ENCODE measurements at regions not wholly inside any gene's neighbourhood (a gene's known extent, or its start where the extent isn't known, plus 50 kb on each side); places are given as distances from the start of the nearest gene placed in this dataset.
"Not testable (repeated sequence)": the region's sequence is repeated elsewhere in the genome, so short reads cannot be mapped to it uniquely, and the experiment has no call there.

- DNase-seq: no peak
- Mint-ChIP-seq H3K9me3 (peaks cover 0 to 1% (median 0%) of the 10 kb centered on the region in 6 donors), H3K4me3 (no peak overlapping the region), H3K4me1 (no peaks in the 10 kb centered on the region), H3K36me3 (no peaks in the 10 kb centered on the region), H3K27ac (no peak overlapping the region), H3K27me3 (ENCODE audit: low read depth in 3 of 3) (peaks cover 0 to 5% (median 1%) of the 10 kb centered on the region in 3 donors)
Observed at GRCh38 chr2:2731101-2731815, 400.2 kb upstream of the MYT1L start.

GRCh38 chr2:2730301-2730833 lies 399.3 kb upstream of the MYT1L start:
- no peaks in the 10 kb centered on the region for H3K36me3 Mint-ChIP-seq
- no peak overlapping the region for H3K27ac Mint-ChIP-seq
- H3K9me3 Mint-ChIP-seq: peaks cover 0 to 1% (median 0%) of the 10 kb centered on the region in 6 donors
- no peaks in the 10 kb centered on the region for H3K4me1 Mint-ChIP-seq
- no peak for DNase-seq
- peaks cover 0 to 5% (median 1%) of the 10 kb centered on the region in 3 donors for H3K27me3 Mint-ChIP-seq (ENCODE audit: low read depth in 3 of 3)
- no peak overlapping the region for H3K4me3 Mint-ChIP-seq

- peaks cover 0 to 5% (median 1%) of the 10 kb centered on the region in 3 donors for H3K27me3 Mint-ChIP-seq (ENCODE audit: low read depth in 3 of 3)
- no peaks in the 10 kb centered on the region for H3K4me1 Mint-ChIP-seq
- DNase-seq: no peak
- no peak overlapping the region for H3K27ac Mint-ChIP-seq
- H3K36me3 Mint-ChIP-seq: no peaks in the 10 kb centered on the region
- H3K9me3 Mint-ChIP-seq: no peaks in the 10 kb centered on the region
- H3K4me3 Mint-ChIP-seq: no peak overlapping the region
Observed at GRCh38 chr2:2729246-2729645, 398.2 kb upstream of the MYT1L start.

- Mint-ChIP-seq H3K4me3 (no peak overlapping the region), H3K9me3 (no peaks in the 10 kb centered on the region), H3K27me3 (ENCODE audit: low read depth in 3 of 3) (peaks cover 0 to 5% (median 1%) of the 10 kb centered on the region in 3 donors), H3K4me1 (no peaks in the 10 kb centered on the region), H3K36me3 (no peaks in the 10 kb centered on the region), H3K27ac (no peak overlapping the region)
- no peak for DNase-seq
Observed at GRCh38 chr2:2728635-2729034, 397.6 kb upstream of the MYT1L start.

- Mint-ChIP-seq H3K27ac (no peak overlapping the region), H3K36me3 (no peaks in the 10 kb centered on the region), H3K27me3 (ENCODE audit: low read depth in 3 of 3) (peaks cover 0 to 4% (median 1%) of the 10 kb centered on the region in 3 donors), H3K9me3 (no peaks in the 10 kb centered on the region), H3K4me1 (no peaks in the 10 kb centered on the region), H3K4me3 (no peak overlapping the region)
- no peak for DNase-seq
Observed at GRCh38 chr2:2727876-2728511, 396.9 kb upstream of the MYT1L start.

- no peak overlapping the region for H3K4me3 Mint-ChIP-seq
- H3K4me1 Mint-ChIP-seq: no peaks in the 10 kb centered on the region
Observed at GRCh38 chr2:2726163-2726562, 395.1 kb upstream of the MYT1L start.

GRCh38 chr2:2723064-2723463 lies 392.0 kb upstream of the MYT1L start:
- no peaks in the 10 kb centered on the region for H3K9me3 Mint-ChIP-seq
- no peak overlapping the region for H3K27ac Mint-ChIP-seq
- H3K27me3 Mint-ChIP-seq (ENCODE audit: low read depth in 3 of 3): no peaks in the 10 kb centered on the region
- no peaks in the 10 kb centered on the region for H3K36me3 Mint-ChIP-seq
- no peak for DNase-seq
- H3K4me1 Mint-ChIP-seq: no peaks in the 10 kb centered on the region
- no peak overlapping the region for H3K4me3 Mint-ChIP-seq

More at GRCh38 chr2:2726163-2726562, 395.1 kb upstream of the MYT1L start:
- H3K9me3 Mint-ChIP-seq: no peaks in the 10 kb centered on the region
- H3K27ac Mint-ChIP-seq: no peak overlapping the region
- peaks cover 0 to 1% (median 0%) of the 10 kb centered on the region in 3 donors for H3K27me3 Mint-ChIP-seq (ENCODE audit: low read depth in 3 of 3)
- H3K36me3 Mint-ChIP-seq: no peaks in the 10 kb centered on the region
- no peak for DNase-seq

- H3K27ac Mint-ChIP-seq: no peak overlapping the region
- no peaks in the 10 kb centered on the region for H3K4me1 Mint-ChIP-seq
- no peaks in the 10 kb centered on the region for H3K36me3 Mint-ChIP-seq
- no peak for DNase-seq
- H3K4me3 Mint-ChIP-seq: no peak overlapping the region
- H3K27me3 Mint-ChIP-seq (ENCODE audit: low read depth in 3 of 3): peaks cover 0 to under 1% (median 0%) of the 10 kb centered on the region in 3 donors
- no peaks in the 10 kb centered on the region for H3K9me3 Mint-ChIP-seq
Observed at GRCh38 chr2:2721296-2721835, 390.3 kb upstream of the MYT1L start.

GRCh38 chr2:2720806-2721205 lies 389.7 kb upstream of the MYT1L start:
- not testable (repeated sequence) for H3K36me3 Mint-ChIP-seq; H3K4me3 Mint-ChIP-seq; DNase-seq; H3K4me1 Mint-ChIP-seq; H3K27me3 Mint-ChIP-seq (ENCODE audit: low read depth in 3 of 3); H3K9me3 Mint-ChIP-seq; H3K27ac Mint-ChIP-seq

GRCh38 chr2:2720351-2720750 lies 389.3 kb upstream of the MYT1L start:
- no peaks in the 10 kb centered on the region for H3K9me3 Mint-ChIP-seq
- peaks cover 0 to 1% (median 0%) of the 10 kb centered on the region in 3 donors for H3K27me3 Mint-ChIP-seq (ENCODE audit: low read depth in 3 of 3)

GRCh38 chr2:2719781-2720180 lies 388.7 kb upstream of the MYT1L start:
- Mint-ChIP-seq H3K4me1 (no peaks in the 10 kb centered on the region), H3K36me3 (no peaks in the 10 kb centered on the region)

More at GRCh38 chr2:2720351-2720750, 389.3 kb upstream of the MYT1L start:
- no peak for DNase-seq
- H3K36me3 Mint-ChIP-seq: no peaks in the 10 kb centered on the region
- no peak overlapping the region for H3K27ac Mint-ChIP-seq
- H3K4me3 Mint-ChIP-seq: no peak overlapping the region
- H3K4me1 Mint-ChIP-seq: no peaks in the 10 kb centered on the region

GRCh38 chr2:2719015-2719414 lies 387.9 kb upstream of the MYT1L start:
- Mint-ChIP-seq H3K9me3 (no peaks in the 10 kb centered on the region), H3K4me1 (no peaks in the 10 kb centered on the region), H3K36me3 (no peaks in the 10 kb centered on the region), H3K27ac (no peak overlapping the region), H3K4me3 (no peak overlapping the region), H3K27me3 (ENCODE audit: low read depth in 3 of 3) (peaks cover 0 to 1% (median 0%) of the 10 kb centered on the region in 3 donors)
- no peak for DNase-seq

More at GRCh38 chr2:2719781-2720180, 388.7 kb upstream of the MYT1L start:
- no peak overlapping the region for H3K4me3 Mint-ChIP-seq
- no peak overlapping the region for H3K27ac Mint-ChIP-seq
- H3K27me3 Mint-ChIP-seq (ENCODE audit: low read depth in 3 of 3): peaks cover 0 to 1% (median 0%) of the 10 kb centered on the region in 3 donors
- DNase-seq: no peak
- no peaks in the 10 kb centered on the region for H3K9me3 Mint-ChIP-seq

GRCh38 chr2:2717406-2717805 lies 386.3 kb upstream of the MYT1L start:
- Mint-ChIP-seq H3K4me1 (no peaks in the 10 kb centered on the region), H3K27ac (no peak overlapping the region), H3K27me3 (ENCODE audit: low read depth in 3 of 3) (peaks cover 0 to 1% (median 0%) of the 10 kb centered on the region in 3 donors), H3K4me3 (no peak overlapping the region), H3K9me3 (no peaks in the 10 kb centered on the region), H3K36me3 (no peaks in the 10 kb centered on the region)
- no peak for DNase-seq

GRCh38 chr2:2716771-2717170 lies 385.7 kb upstream of the MYT1L start:
- peaks cover 0 to 1% (median under 1%) of the 10 kb centered on the region in 3 donors for H3K27me3 Mint-ChIP-seq (ENCODE audit: low read depth in 3 of 3)
- DNase-seq: no peak
- no peak overlapping the region for H3K4me3 Mint-ChIP-seq
- no peaks in the 10 kb centered on the region for H3K4me1 Mint-ChIP-seq
- H3K36me3 Mint-ChIP-seq: no peaks in the 10 kb centered on the region
- no peak overlapping the region for H3K27ac Mint-ChIP-seq
- no peaks in the 10 kb centered on the region for H3K9me3 Mint-ChIP-seq
